ENCODE measurements at regions not wholly inside any gene's neighbourhood (a gene's known extent, or its start where the extent isn't known, plus 50 kb on each side); places are given as distances from the start of the nearest gene placed in this dataset.

GRCh38 chr5:175309218-175309810 lies 134.7 kb downstream of the DRD1 start:
- Histone ChIP-seq H3K9me3 (peaks cover 0 to 14% (median 6%) of the 10 kb centered on the region in 8 donors), H3K27ac (no peak overlapping the region), H3K4me1 (no peaks in the 10 kb centered on the region), H3K27me3 (replicated peaks in 1 of 7) (no peaks in the 10 kb centered on the region), H3K36me3 (no peaks in the 10 kb centered on the region), H3K4me3 (no peak overlapping the region)
- no peak for DNase-seq
- TF ChIP-seq, protein P1, sequence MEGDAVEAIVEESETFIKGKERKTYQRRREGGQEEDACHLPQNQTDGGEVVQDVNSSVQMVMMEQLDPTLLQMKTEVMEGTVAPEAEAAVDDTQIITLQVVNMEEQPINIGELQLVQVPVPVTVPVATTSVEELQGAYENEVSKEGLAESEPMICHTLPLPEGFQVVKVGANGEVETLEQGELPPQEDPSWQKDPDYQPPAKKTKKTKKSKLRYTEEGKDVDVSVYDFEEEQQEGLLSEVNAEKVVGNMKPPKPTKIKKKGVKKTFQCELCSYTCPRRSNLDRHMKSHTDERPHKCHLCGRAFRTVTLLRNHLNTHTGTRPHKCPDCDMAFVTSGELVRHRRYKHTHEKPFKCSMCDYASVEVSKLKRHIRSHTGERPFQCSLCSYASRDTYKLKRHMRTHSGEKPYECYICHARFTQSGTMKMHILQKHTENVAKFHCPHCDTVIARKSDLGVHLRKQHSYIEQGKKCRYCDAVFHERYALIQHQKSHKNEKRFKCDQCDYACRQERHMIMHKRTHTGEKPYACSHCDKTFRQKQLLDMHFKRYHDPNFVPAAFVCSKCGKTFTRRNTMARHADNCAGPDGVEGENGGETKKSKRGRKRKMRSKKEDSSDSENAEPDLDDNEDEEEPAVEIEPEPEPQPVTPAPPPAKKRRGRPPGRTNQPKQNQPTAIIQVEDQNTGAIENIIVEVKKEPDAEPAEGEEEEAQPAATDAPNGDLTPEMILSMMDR (IDR thresholded peaks at IDR 0.05 in 8 of 11, conservative IDR thresholded peaks at IDR 0.05 in 3 of 11), result no peak
- TF ChIP-seq POLR2AphosphoS5 (IDR thresholded peaks at IDR 0.05) (no peak), POLR2A (IDR thresholded peaks at IDR 0.05) (no peak)
- intact Hi-C loops (cut with DNase I; ENCODE audit: low total_unique reads), result no loop called here
- WGBS, 5 donors, result 77 to 94% (median 79%) methylated on average over 2 of the region's 2 CpGs

- Histone ChIP-seq H3K36me3 (no peaks in the 10 kb centered on the region), H3K27me3 (replicated peaks in 1 of 7) (no peaks in the 10 kb centered on the region), H3K4me3 (no peak overlapping the region), H3K9me3 (peaks cover 0 to 19% (median 10%) of the 10 kb centered on the region in 8 donors), H3K4me1 (no peaks in the 10 kb centered on the region), H3K27ac (no peak overlapping the region)
- 69 to 83% (median 77%) methylated on average over 5 of the region's 5 CpGs for WGBS, 5 donors
- no peak for TF ChIP-seq POLR2AphosphoS5 (IDR thresholded peaks at IDR 0.05)
- no peak for DNase-seq
- intact Hi-C loops (cut with DNase I; ENCODE audit: low total_unique reads), result no loop called here
Measured at GRCh38 chr5:175308701-175309100, 135.3 kb downstream of the DRD1 start.

- no peak overlapping the region for H3K4me3 ChIP-seq
- no peaks in the 10 kb centered on the region for H3K4me1 ChIP-seq
- H3K9me3 ChIP-seq, result peaks cover 0 to 19% (median 10%) of the 10 kb centered on the region in 8 donors
- DNase-seq, result no peak
- intact Hi-C loops (cut with DNase I; ENCODE audit: low total_unique reads), result no loop called here
- TF ChIP-seq, protein P1 (IDR thresholded peaks at IDR 0.05 in 8 of 11, conservative IDR thresholded peaks at IDR 0.05 in 3 of 11), result no peak
- TF ChIP-seq POLR2AphosphoS5 (IDR thresholded peaks at IDR 0.05), result no peak
- H3K27ac ChIP-seq, result no peak overlapping the region
- WGBS, 5 donors, result 83 to 94% (median 90%) methylated on average over 2 of the region's 2 CpGs
- H3K27me3 ChIP-seq (replicated peaks in 1 of 7), result no peaks in the 10 kb centered on the region
- H3K36me3 ChIP-seq, result no peaks in the 10 kb centered on the region
Measured at GRCh38 chr5:175306381-175306780, 137.6 kb downstream of the DRD1 start.

- no peaks in the 10 kb centered on the region for H3K4me1 ChIP-seq
- H3K27ac ChIP-seq, result no peak overlapping the region
- no peaks in the 10 kb centered on the region for H3K27me3 ChIP-seq (replicated peaks in 1 of 7)
- intact Hi-C loops (cut with DNase I; ENCODE audit: low total_unique reads), result no loop called here
- no peak overlapping the region for H3K4me3 ChIP-seq
- WGBS, 5 donors, result 64 to 73% (median 72%) methylated on average over 5 of the region's 5 CpGs
- H3K9me3 ChIP-seq, result peaks cover 0 to 19% (median 10%) of the 10 kb centered on the region in 8 donors
- no peak for DNase-seq
- H3K36me3 ChIP-seq, result no peaks in the 10 kb centered on the region
- TF ChIP-seq, protein P1 (IDR thresholded peaks at IDR 0.05 in 8 of 11, conservative IDR thresholded peaks at IDR 0.05 in 3 of 11), result no peak
- TF ChIP-seq POLR2AphosphoS5 (IDR thresholded peaks at IDR 0.05) (no peak), POLR2A (IDR thresholded peaks at IDR 0.05) (no peak)
Measured at GRCh38 chr5:175305251-175305650, 138.7 kb downstream of the DRD1 start.

Data from spleen (tissue), 11 donors.